GM12872 (cell line): ENCODE measurements at regions not wholly inside any gene's neighbourhood (a gene's known extent, or its start where the extent isn't known, plus 50 kb on each side); places are given as distances from the start of the nearest gene placed in this dataset.

Experiments used
- CTCF ChIP-seq: IDR thresholded peaks from 3 replicates; pipeline ENCODE4 v1.5.1; 2011; ENCODE audit warnings: low read depth, mild to moderate bottlenecking, low read length, moderate library complexity; ENCODE audit not compliant: insufficient read depth

DNA sequence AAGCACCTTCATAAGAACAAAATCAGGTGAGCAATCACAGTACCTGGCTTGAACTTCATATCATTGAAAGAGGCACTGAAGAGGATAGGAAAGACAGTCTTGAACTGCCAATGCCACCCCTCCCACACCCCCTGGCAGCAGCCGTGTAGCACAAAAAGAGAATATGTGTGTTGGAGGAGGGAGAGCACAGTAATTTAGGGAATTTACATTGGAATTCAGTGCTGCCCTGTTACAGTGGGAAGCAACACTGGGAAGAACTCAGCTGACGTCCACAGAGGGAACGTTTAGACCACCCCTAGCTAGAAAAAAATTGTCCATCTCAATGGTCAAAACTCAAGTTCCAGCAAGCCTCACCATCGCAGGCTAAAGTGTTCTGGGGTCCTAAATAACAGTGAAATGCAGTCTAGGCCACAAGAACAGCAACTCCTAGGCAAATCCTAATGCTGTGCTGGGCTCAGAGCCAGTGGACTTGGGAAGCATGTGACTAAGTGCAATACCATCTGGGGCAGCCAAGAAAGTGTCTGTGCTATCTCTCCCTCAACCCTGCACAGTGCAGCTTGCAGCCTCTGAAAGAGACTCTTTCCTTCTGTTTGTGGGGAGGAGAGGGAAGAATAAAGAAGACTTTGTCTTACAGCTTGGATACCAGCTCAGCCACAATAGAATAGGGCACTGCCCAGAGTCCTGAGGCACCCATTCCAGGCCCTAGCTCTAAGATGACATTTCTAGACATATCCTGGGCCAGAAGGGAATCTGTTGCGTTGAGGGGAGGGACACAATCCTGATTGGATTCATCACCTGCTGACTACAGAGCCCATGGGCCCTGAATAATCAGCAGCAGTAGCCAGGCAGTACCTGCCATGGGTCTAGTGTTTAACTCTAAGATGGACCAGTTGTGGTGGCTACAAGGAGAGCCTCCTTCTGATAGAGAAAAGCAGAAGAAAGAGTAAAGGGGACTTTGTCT is 62.1 kb upstream of the VLDLR start:
- no peak for TF ChIP-seq CTCF

GRCh38 chr9:2560180-2560579 is 61.4 kb upstream of the VLDLR start:
- TF ChIP-seq CTCF = no peak

DNA sequence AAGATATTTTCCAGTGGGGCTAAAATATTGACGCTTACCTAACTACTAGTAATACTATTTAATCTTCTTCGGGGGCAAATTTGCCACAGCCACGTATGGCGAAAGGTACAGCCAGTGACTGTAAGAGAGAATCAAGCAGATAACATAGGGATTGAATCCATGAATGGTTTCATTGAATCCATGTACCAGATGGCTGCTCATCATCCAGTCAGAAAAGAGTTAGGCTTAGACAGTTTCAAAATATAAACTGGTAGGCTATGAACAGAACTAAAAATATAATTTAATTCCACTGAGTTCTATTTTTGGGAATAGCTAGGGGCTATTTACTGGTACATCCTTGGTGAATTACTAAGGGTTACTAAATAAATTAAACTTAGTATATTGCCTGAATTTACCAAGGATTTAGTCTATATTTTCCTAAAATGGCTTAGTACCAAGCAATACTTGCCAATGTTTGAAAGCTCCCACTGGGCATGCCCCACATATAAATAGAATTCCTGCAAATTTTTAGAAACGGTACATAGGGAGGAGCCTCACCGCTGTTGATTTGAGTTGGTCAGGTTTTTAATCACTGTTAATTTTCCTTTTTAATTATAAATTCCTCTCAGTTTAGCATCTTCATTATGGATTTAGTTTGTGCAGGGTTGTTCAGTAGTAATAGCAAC is 55.8 kb upstream of the VLDLR start:
- no peak for TF ChIP-seq CTCF

DNA sequence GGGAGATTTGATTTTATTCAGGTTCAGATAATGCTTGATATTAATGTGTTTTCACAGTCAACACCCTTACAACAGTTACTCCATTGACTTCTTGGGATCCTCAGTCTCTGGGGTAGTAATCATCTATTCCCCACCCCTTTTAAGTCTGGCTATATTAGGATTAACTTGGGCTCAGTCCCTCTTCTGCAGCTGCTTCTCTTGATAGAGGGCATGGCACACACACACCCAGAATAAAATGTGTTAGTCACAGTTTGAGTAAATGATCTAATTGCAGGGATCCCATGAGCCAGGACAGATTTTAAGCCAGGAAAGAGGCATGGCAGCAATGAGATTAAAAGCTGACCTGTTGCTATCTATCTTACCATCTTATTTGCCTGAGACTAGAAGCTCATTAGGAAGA is 53.7 kb upstream of the VLDLR start:
- no peak for TF ChIP-seq CTCF

- TF ChIP-seq CTCF = no peak
These were observed 52.9 kb upstream of the VLDLR start for GRCh38 chr9:2568689-2569088.

DNA sequence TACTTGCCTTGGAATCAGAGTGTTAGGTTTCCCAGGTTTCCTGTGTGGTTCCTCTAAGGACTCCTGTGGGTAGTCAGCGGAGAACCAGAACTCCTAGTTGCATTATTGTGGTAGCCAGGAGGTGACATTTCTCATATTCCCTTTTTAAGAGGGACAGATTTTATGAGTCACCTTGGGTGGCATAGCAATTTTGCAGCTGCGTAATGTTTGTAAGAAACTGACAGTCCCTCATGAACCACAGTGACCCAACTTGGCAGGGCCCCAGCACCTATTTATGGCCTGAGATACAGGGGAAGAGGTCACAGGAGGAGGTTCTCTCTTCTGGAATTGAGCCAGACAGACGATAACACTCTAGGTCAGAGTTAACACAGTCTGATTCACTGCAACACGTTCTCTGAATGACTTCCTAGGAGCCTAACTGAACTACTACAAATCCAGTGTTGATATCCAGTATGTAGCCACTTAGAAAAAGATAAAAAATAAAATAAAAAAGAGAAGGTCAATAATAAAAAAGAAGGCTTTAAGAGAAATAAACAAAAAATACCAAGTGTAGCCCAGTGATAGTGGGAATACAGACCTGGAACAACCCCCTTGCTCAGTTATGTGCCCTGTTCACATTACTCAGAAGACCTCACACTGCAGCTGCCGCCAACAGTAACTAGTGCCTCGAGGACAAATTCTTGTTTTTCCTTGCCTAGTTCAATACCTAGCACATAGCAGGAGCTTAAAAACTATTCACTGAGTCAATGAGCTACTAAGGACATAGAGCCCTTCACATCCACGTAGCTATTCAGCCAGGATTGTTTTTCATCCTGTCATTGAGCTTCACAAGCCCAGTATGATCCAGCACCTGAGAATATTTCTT is 50.7 kb upstream of the VLDLR start:
- no peak for TF ChIP-seq CTCF
